ENCODE measurements at regions not wholly inside any gene's neighbourhood (a gene's known extent, or its start where the extent isn't known, plus 50 kb on each side); places are given as distances from the start of the nearest gene placed in this dataset.

GRCh38 chr3:161794551-161794950 is 297.9 kb downstream of the OTOL1 start:
- TF ChIP-seq CTCF (IDR thresholded peaks at IDR 0.05) (no peak), EZH2phosphoT487 (IDR thresholded peaks at IDR 0.05) (no peak), EZH2 (IDR thresholded peaks at IDR 0.05) (no peak)
